Body of pancreas (tissue), 4 donors: ENCODE measurements at regions not wholly inside any gene's neighbourhood (a gene's known extent, or its start where the extent isn't known, plus 50 kb on each side); places are given as distances from the start of the nearest gene placed in this dataset.

Source experiments
- ATAC-seq: fragments of 150-250 bp; one replicate; pipeline ENCODE4 v1.9.1; 2016
- DNase-seq, 4 donors: peaks; one replicate each; pipeline ENCODE4 v3.0.0-alpha.2; 2019
- H3K27ac ChIP-seq, 4 donors: fragments of 200-600 bp; sonication (generic); 1 replicate in 3 of 4; 2 replicates in 1 of 4; pipeline versions ENCODE4 v1.5.1 to v1.6.1; 2016 to 2019; ENCODE audit warnings: mild to moderate bottlenecking in 1 of 4, mixed read lengths in 1 of 4, moderate library complexity in 1 of 4
- H3K27me3 ChIP-seq, 2 donors: fragments of 200-600 bp; sonication (generic); one replicate each; pipeline ENCODE4 v1.6.0; 2016; ENCODE audit warnings: mild to moderate bottlenecking in 1 of 2
- H3K36me3 ChIP-seq, 2 donors: fragments of 200-600 bp; sonication (generic); replicated peaks in 1 of 2; 2 replicates each; pipeline ENCODE4 v1.5.1; 2016; ENCODE audit warnings: low read depth in 2 of 2; ENCODE audit not compliant: insufficient read depth in 1 of 2
- H3K4me1 ChIP-seq: fragments of 200-600 bp; sonication (generic); one replicate; pipeline ENCODE4 v1.6.0; 2016
- H3K4me3 ChIP-seq, 2 donors: fragments of 200-600 bp; sonication (generic); 1 replicate in 1 of 2; 2 replicates in 1 of 2; pipeline ENCODE4 v1.5.1; 2016 to 2019
- H3K9me3 ChIP-seq, 3 donors: fragments of 200-600 bp; sonication (generic); 1 replicate in 2 of 3; 2 replicates in 1 of 3; pipeline ENCODE4 v1.5.1; 2016
- CTCF ChIP-seq, 7 experiments: fragments of 450-650 bp in 4 of 7; fragments of 200-600 bp in 3 of 7; sonication (generic) in 3 of 7; IDR thresholded peaks; one replicate each; pipeline ENCODE4 v1.5.1; 2016 to 2019; ENCODE audit warnings: antibody characterized with exemption in 7 of 7
- POLR2A ChIP-seq, 3 donors: fragments of 450-650 bp; IDR thresholded peaks; one replicate each; pipeline ENCODE4 v1.6.1; 2016; ENCODE audit warnings: antibody characterized with exemption in 3 of 3, mild to moderate bottlenecking in 2 of 3
- WGBS, 2 donors: methylation state at CpG; one replicate each; pipeline ENCODE4 v1.1.5; 2017; 5-methylcytosine and 5-hydroxymethylcytosine counted together
- intact Hi-C: fragments of 100-400 bp; cut with DNase I; formaldehyde crosslinking; loops from one replicate; pipeline ENCODE4 v1.15.1; 2023

DNA sequence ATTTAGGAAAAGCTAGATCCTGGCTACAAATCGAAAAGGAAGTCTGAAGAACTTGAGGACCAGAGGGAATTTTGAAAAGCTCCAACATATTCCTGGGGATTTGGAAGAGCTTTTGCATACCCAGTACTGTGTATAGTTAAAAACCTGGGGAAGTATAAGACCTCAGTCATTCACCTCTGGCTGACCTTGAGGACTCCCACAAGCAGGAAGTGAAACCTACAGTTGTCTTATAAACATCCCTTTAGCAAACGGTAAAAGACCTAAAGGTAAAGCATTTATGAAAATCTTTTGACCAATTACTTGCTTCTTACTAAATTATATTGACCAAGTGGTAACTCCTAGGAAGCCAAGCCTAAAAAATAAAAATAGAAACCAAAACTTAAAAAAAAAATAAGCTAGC lies 175.0 kb downstream of the HAO1 start:
- Histone ChIP-seq H3K4me1 (no peaks in the 10 kb centered on the region), H3K9me3 (no peaks in the 10 kb centered on the region), H3K27ac (no peak overlapping the region), H3K27me3 (no peaks in the 10 kb centered on the region), H3K4me3 (no peak overlapping the region), H3K36me3 (no peaks in the 10 kb centered on the region)
- TF ChIP-seq CTCF (IDR thresholded peaks at IDR 0.05) (no peak), POLR2A (IDR thresholded peaks at IDR 0.05) (no peak)
- 39 to 40% methylated on average over 2 of the region's 2 CpGs for WGBS, 2 donors
- DNase-seq: no peak
- no peak for ATAC-seq
- intact Hi-C loops: no loop called here

GRCh38 chr20:7770046-7770445 lies 170.2 kb downstream of the HAO1 start:
- intact Hi-C loops: no loop called here
- Histone ChIP-seq H3K36me3 (no peaks in the 10 kb centered on the region), H3K4me1 (no peaks in the 10 kb centered on the region), H3K4me3 (no peak overlapping the region), H3K27me3 (no peaks in the 10 kb centered on the region), H3K9me3 (no peaks in the 10 kb centered on the region), H3K27ac (no peak overlapping the region)
- WGBS, 2 donors: 54 to 64% methylated on average over 2 of the region's 2 CpGs
- DNase-seq (no peak), ATAC-seq (no peak)
- TF ChIP-seq CTCF (IDR thresholded peaks at IDR 0.05): no peak
- no peak for TF ChIP-seq POLR2A (IDR thresholded peaks at IDR 0.05)

DNA sequence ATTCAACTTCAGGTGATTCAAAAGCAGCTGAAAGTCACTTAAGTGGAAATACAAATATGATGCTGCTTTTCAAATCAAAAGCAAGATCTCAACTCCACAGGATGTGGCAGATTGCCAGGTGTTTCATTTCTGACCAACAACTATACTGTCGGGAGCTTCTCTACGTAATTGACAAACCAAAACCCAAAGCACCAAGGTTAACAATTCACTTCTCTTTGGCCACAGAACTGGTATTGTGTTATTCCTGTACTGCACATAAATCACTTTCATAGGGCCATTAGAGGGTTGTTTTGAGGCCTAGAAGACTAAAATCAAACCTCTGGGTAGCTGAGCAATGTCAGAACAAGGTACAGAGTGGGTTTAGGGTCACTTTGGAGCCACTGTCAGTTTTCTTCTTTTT lies 169.7 kb downstream of the HAO1 start:
- Histone ChIP-seq H3K36me3 (no peaks in the 10 kb centered on the region), H3K27me3 (no peaks in the 10 kb centered on the region), H3K4me3 (no peak overlapping the region), H3K4me1 (no peaks in the 10 kb centered on the region), H3K9me3 (no peaks in the 10 kb centered on the region), H3K27ac (no peak overlapping the region)
- ATAC-seq (no peak), DNase-seq (no peak)
- WGBS, 2 donors: 38 to 42% methylated on average over 2 of the region's 2 CpGs
- intact Hi-C loops: no loop called here
- TF ChIP-seq CTCF (IDR thresholded peaks at IDR 0.05) (no peak), POLR2A (IDR thresholded peaks at IDR 0.05) (no peak)

DNA sequence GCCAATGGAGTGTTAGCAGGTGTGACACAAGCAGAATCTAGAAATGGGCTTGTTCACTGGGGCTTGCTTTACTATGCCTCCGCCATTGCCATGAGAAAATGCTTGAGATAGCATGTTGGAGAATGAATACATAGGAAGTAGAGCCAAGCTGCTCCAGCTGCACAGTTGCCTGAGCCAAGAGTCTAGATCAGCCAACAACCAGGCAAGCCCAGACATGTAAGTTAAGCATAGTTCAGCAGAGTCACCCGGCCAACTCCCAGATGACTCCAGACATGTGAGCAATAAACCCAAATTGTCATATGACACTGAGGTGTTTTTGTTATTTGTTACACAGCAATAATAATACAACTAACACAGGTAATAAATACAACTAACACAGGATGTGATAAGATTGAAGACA lies 167.9 kb downstream of the HAO1 start:
- H3K36me3 ChIP-seq: no peaks in the 10 kb centered on the region
- no peak overlapping the region for H3K4me3 ChIP-seq
- DNase-seq (peak in 2 of 4 donors; percentile 5 to 32), ATAC-seq (no peak)
- no peak for TF ChIP-seq POLR2A (IDR thresholded peaks at IDR 0.05)
- TF ChIP-seq CTCF (IDR thresholded peaks at IDR 0.05): no peak
- no peaks in the 10 kb centered on the region for H3K9me3 ChIP-seq
- H3K4me1 ChIP-seq: no peaks in the 10 kb centered on the region
- H3K27ac ChIP-seq: no peak overlapping the region
- no peaks in the 10 kb centered on the region for H3K27me3 ChIP-seq
- intact Hi-C loops: no loop called here
- 65 to 69% methylated on average over 2 of the region's 2 CpGs for WGBS, 2 donors

GRCh38 chr20:7773511-7773910 lies 166.7 kb downstream of the HAO1 start:
- Histone ChIP-seq H3K9me3 (no peaks in the 10 kb centered on the region), H3K27ac (no peak overlapping the region), H3K27me3 (no peaks in the 10 kb centered on the region), H3K4me3 (no peak overlapping the region), H3K36me3 (no peaks in the 10 kb centered on the region), H3K4me1 (no peaks in the 10 kb centered on the region)
- TF ChIP-seq POLR2A (IDR thresholded peaks at IDR 0.05) (no peak), CTCF (IDR thresholded peaks at IDR 0.05) (no peak)
- WGBS, 2 donors: 49 to 54% methylated on average over 2 of the region's 2 CpGs
- intact Hi-C loops: no loop called here
- DNase-seq: no peak
- no peak for ATAC-seq
